ENCODE measurements at regions not wholly inside any gene's neighbourhood (a gene's known extent, or its start where the extent isn't known, plus 50 kb on each side); places are given as distances from the start of the nearest gene placed in this dataset.

- TF ChIP-seq CTCF (IDR thresholded peaks at IDR 0.05), result no peak
- TF ChIP-seq POLR2A (IDR thresholded peaks at IDR 0.05), result no peak
These were observed 169.2 kb upstream of the HS6ST1 start for GRCh38 chr2:128487650-128488387.

Data from testis (tissue), 2 donors.